Fibroblast of gingiva (primary cell): ENCODE measurements at regions not wholly inside any gene's neighbourhood (a gene's known extent, or its start where the extent isn't known, plus 50 kb on each side); places are given as distances from the start of the nearest gene placed in this dataset.
"Not testable (repeated sequence)": the region's sequence is repeated elsewhere in the genome, so short reads cannot be mapped to it uniquely, and the experiment has no call there.

ENCODE experiments used
- DNase-seq: peaks from one replicate; pipeline ENCODE4 v3.0.0-alpha.2; 2011; ENCODE audit warnings: low read depth

GRCh38 chr10:118914629-118915028 is 114.9 kb upstream of the NANOS1 start:
- no peak for DNase-seq

GRCh38 chr10:118915161-118915560 is 114.4 kb upstream of the NANOS1 start:
- no peak for DNase-seq

- no peak for DNase-seq
Measured at GRCh38 chr10:118916777-118917176, 112.7 kb upstream of the NANOS1 start.

- DNase-seq, result no peak
Measured at GRCh38 chr10:118917701-118918100, 111.8 kb upstream of the NANOS1 start.

DNA sequence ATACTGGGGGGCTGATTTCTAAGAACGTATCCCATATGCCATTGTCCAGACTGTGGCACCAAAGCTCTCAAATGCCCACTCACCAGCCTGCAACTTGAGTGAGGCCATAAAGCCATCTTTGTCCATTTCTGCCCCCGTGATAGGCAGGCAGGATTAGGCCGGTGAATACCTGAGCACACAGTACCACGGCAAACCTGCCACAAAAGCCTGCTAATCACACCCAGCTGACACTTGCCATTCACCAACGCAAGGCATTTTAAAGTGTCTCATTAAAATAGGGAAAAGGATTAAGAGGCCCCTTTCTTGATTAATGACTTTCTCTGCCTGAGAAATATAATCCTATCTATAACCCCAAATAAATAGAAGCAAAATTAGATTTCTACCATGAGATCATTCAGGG is 111.4 kb upstream of the NANOS1 start:
- DNase-seq, result no peak

- no peak for DNase-seq
Measured at GRCh38 chr10:118918587-118918986, 110.9 kb upstream of the NANOS1 start.

- no peak for DNase-seq
Measured at GRCh38 chr10:118920206-118920605, 109.3 kb upstream of the NANOS1 start.

- no peak for DNase-seq
Measured at GRCh38 chr10:118922226-118922625, 107.3 kb upstream of the NANOS1 start.

DNA sequence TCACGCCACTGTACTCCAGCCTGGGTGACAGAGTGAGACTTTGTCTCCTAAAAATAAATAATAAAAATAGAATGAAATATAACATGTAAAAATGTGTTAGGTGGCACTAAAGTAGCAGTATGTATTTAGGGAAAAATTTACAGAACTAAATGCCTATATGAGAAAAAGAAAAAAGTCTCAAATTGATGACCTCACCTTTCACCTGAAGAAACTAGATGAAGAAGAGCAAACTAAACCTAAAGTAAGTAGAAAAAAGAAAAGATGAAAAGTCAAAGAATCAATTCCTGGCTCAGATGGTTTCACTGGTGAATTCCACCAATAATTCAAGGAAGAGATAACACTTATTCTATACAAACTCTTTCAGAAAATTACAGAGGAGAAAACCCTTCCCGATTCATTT is 106.5 kb upstream of the NANOS1 start:
- no peak for DNase-seq

GRCh38 chr10:118924493-118924892 is 105.0 kb upstream of the NANOS1 start:
- DNase-seq, result no peak

DNA sequence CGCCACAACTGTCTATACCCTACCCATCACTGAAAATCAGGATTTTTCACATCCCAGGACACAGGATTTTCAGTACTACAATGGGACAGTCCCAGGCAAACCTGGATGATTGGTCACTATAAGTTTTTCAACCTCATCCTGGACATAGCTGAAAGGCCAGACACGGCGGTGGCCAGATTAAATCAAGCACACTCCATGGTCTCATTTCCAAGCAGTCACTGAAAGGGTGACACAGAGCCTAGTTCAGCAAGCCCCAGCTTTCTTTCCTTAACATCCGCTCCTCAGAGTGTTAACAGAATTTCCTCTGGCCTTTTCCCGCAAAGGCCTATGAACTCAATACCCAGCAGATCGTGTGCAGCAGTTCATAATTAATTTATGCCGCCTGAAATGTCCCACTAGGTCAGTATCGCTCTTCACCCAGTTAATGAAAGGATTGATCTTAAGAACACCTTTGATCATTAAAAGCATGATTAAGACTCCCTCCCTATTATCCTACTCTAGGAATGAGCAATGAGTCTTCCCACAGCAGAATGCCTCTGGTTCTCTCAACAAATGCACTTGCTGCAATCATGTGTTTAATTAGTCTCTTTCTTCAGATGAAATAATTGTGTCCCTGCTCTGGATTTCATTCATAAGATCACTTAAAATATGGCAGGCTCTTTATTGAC is 104.0 kb upstream of the NANOS1 start:
- DNase-seq, result no peak

GRCh38 chr10:118926072-118926417 is 103.5 kb upstream of the NANOS1 start:
- DNase-seq, result no peak

- no peak for DNase-seq
Measured at GRCh38 chr10:118926441-118926840, 103.1 kb upstream of the NANOS1 start.

DNA sequence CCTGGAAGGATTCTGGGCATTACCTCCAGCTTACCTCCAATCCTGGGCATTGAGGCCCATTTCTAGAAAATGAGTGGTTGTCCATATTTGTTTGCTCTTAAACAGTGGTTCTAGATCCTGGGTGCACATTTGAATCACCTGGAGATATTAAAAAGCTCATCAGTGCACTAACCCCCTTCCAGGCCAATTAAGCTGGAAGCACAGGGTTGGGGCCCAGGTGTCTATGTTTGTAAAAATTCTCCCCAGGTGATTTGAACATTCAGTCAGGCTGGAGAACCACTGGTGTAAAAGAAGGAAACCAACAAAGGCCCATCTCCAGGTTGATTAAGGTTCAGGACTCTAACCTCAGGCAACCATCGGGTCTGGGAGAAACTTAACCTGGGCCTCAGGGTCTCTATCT is 102.6 kb upstream of the NANOS1 start:
- no peak for DNase-seq

GRCh38 chr10:118927321-118927720 is 102.2 kb upstream of the NANOS1 start:
- DNase-seq, result peak; percentile 12

GRCh38 chr10:118930614-118931013 is 98.9 kb upstream of the NANOS1 start:
- DNase-seq, result no peak

GRCh38 chr10:118931436-118931835 is 98.1 kb upstream of the NANOS1 start:
- DNase-seq, result no peak

DNA sequence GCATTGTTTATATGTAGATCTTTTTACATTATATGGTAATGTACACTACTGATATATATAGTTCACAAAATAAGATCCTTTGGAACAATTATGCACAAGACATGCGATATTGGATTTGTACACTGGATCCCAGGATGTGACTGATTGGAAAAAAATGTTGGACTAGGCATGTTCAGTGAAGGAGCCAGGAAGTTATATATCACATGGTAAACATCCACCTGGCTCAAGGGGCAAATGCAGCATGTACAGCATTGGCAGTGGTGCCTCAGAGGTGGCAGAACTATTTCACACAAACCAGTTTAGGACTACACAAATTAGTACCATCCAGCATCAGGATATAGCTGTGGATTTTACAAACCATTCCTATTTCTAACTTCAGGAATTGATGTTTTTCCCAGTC is 97.4 kb upstream of the NANOS1 start:
- DNase-seq, result not testable (repeated sequence)

- DNase-seq, result no peak
Measured at GRCh38 chr10:118937226-118937625, 92.3 kb upstream of the NANOS1 start.

DNA sequence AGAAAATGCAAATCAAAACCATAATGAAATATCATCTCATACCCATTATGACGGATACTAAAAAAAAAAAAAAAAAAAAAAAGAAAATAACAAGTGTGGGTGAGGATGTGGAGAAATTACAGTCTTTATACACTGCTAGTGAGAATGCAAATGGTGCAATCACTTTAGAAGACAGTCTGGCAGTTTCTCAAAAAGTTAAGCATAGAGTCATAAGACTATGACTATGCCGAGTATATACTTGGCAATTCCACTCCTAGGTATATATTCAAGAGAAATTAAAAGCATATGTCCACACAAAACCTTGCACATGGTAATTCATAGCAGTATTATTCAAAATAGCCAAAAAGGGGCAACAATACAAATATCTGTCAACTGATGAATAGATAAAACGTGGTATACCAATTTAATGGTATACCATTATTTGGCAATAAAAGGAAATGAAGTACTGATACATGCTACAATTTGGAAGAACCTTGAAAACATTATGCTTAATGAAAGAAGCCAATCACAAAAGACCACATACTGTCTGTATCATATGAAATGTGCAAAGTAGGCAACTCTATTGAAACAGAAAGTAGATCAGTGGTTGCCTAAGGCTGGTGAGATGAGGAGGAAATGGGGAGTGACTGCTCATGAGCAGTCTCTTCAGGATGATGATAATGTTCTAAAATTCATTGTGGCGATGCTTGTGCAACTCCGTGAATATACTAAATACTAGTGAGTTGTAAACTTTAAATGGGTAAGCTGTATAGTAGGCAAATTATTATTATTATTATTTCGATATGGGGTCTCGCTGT is 90.1 kb upstream of the NANOS1 start:
- DNase-seq, result peak; percentile 64

- DNase-seq, result no peak
Measured at GRCh38 chr10:118940386-118940785, 89.1 kb upstream of the NANOS1 start.

GRCh38 chr10:118943253-118943652 is 86.3 kb upstream of the NANOS1 start:
- no peak for DNase-seq

DNA sequence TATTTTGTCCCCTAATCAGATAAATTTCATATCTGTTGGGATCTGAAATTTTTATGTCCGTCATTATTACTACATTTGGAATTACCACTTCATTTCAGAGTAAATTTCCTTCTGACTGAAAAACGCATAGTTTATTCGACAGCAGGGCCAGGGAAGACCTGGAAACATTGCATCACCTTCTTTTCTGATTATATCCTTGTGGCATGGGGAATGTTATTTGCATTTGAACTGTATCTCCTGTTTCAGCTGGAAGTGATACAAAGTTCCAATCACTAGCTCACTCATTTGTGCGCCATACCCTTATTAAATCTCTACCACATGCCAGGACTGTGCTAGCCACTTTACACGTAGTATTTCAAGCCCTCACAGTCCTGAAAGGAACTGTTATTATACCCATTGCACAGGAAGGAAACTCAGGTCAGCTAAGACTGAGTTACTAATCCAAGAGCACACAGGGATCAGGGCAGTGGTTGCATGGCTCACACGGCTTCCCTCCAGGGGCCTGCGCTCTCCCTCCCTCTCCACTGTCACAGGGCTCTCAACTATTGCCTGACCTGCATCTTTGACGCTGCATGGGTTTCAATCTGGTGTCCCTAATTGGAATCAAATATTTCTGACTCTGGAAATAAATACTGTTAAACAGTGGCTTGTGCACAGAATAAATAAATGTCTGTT is 84.4 kb upstream of the NANOS1 start:
- peak; percentile 8 for DNase-seq
